HEK293 (cell line): ENCODE measurements at regions not wholly inside any gene's neighbourhood (a gene's known extent, or its start where the extent isn't known, plus 50 kb on each side); places are given as distances from the start of the nearest gene placed in this dataset.

Experiments
- CTCF ChIA-PET: fragments of 350-600 bp; formaldehyde crosslinking; extraction: SDS; loops from one replicate; lab custom pipeline; 2021; ENCODE audit warnings: antibody characterized with exemption; lab: Yijun Ruan, JAX
- POLR2A ChIA-PET: fragments of 300-600 bp; formaldehyde crosslinking; extraction: SDS; loops from one replicate; lab custom pipeline; 2020; ENCODE audit warnings: antibody characterized with exemption, inconsistent platforms; lab: Yijun Ruan, JAX
- H3K27ac ChIP-seq: fragments of 200-500 bp; sonication (Bioruptor generic); 2 replicates; pipeline ENCODE4 v1.5.1; 2014; ENCODE audit warnings: low read depth, low read length, control low read depth, inconsistent platforms; ENCODE audit errors: extremely low read depth
- H3K36me3 ChIP-seq, 2 experiments: fragments of 200-500 bp in 1 of 2; sonication (Bioruptor generic) in 1 of 2; 1 replicate in 1 of 2; 2 replicates in 1 of 2; pipeline ENCODE4 v1.5.1; 2014 to 2017; ENCODE audit warnings: inconsistent platforms in 2 of 2, low read length in 2 of 2; ENCODE audit not compliant: control insufficient read depth in 2 of 2, insufficient read depth in 1 of 2
- H3K4me1 ChIP-seq: fragments of 200-500 bp; sonication (Bioruptor generic); 2 replicates; pipeline ENCODE4 v1.5.1; 2014; ENCODE audit warnings: mild to moderate bottlenecking, low read length, inconsistent platforms; ENCODE audit not compliant: control insufficient read depth, insufficient read depth
- H3K4me3 ChIP-seq: 2 replicates; pipeline ENCODE4 v1.5.1; 2011; ENCODE audit warnings: low read depth, mild to moderate bottlenecking, control low read depth, low read length, moderate library complexity
- H3K9me3 ChIP-seq: fragments of 200-500 bp; sonication (Bioruptor generic); 2 replicates; pipeline ENCODE4 v1.5.1; 2014; ENCODE audit warnings: low read depth, low read length, inconsistent platforms; ENCODE audit not compliant: control insufficient read depth, insufficient read depth
- BCL6B ChIP-seq: fragments of 450-650 bp; formaldehyde crosslinking; IDR thresholded peaks from 2 replicates; pipeline ENCODE4 v1.5.1; 2017; ENCODE audit warnings: missing biosample characterization, missing genetic modification characterization
- GLIS2 ChIP-seq: fragments of 450-650 bp; formaldehyde crosslinking; IDR thresholded peaks from 2 replicates; pipeline ENCODE4 v1.5.1; 2016; ENCODE audit warnings: missing biosample characterization, missing genetic modification characterization
- RBAK ChIP-seq: fragments of 450-650 bp; formaldehyde crosslinking; IDR thresholded peaks from 2 replicates; pipeline ENCODE4 v1.5.1; 2016; ENCODE audit warnings: missing biosample characterization, missing genetic modification characterization
- TSHZ1 ChIP-seq: fragments of 450-650 bp; formaldehyde crosslinking; IDR thresholded peaks from 2 replicates; pipeline ENCODE4 v1.5.1; 2016; ENCODE audit warnings: missing biosample characterization, missing genetic modification characterization, borderline replicate concordance
- YY1 ChIP-seq: fragments of 450-650 bp; formaldehyde crosslinking; IDR thresholded peaks from 2 replicates; pipeline ENCODE4 v1.5.1; 2018; ENCODE audit warnings: missing biosample characterization, missing genetic modification characterization
- ZBTB1 ChIP-seq: fragments of 450-650 bp; formaldehyde crosslinking; IDR thresholded peaks from 2 replicates; pipeline ENCODE4 v1.5.1; 2016; ENCODE audit warnings: missing biosample characterization, missing genetic modification characterization
- ZFHX2 ChIP-seq: fragments of 450-650 bp; formaldehyde crosslinking; conservative IDR thresholded peaks from 2 replicates; pipeline ENCODE4 v1.5.1; 2016; ENCODE audit warnings: missing biosample characterization, missing genetic modification characterization
- ZNF302 ChIP-seq: fragments of 450-650 bp; formaldehyde crosslinking; IDR thresholded peaks from 2 replicates; pipeline ENCODE4 v1.5.1; 2016; ENCODE audit warnings: missing biosample characterization, missing genetic modification characterization, low read depth
- ZNF518A ChIP-seq: fragments of 450-650 bp; formaldehyde crosslinking; conservative IDR thresholded peaks from 2 replicates; pipeline ENCODE4 v1.5.1; 2016; ENCODE audit warnings: low read depth, missing biosample characterization, missing genetic modification characterization
- ZNF544 ChIP-seq: fragments of 450-650 bp; formaldehyde crosslinking; IDR thresholded peaks from 2 replicates; pipeline ENCODE4 v1.5.0; 2017; ENCODE audit warnings: missing biosample characterization, missing genetic modification characterization
- ZNF707 ChIP-seq: fragments of 450-650 bp; formaldehyde crosslinking; IDR thresholded peaks from 2 replicates; pipeline ENCODE4 v1.5.1; 2016; ENCODE audit warnings: missing biosample characterization, missing genetic modification characterization
- ZNF76 ChIP-seq: fragments of 450-650 bp; formaldehyde crosslinking; IDR thresholded peaks from 2 replicates; pipeline ENCODE4; 2016; ENCODE audit warnings: low read depth, missing biosample characterization, missing genetic modification characterization, borderline replicate concordance
- ZNF843 ChIP-seq: fragments of 450-650 bp; formaldehyde crosslinking; IDR thresholded peaks from 2 replicates; pipeline ENCODE4 v1.5.1; 2016; ENCODE audit warnings: missing biosample characterization, missing genetic modification characterization
- ZXDB ChIP-seq: fragments of 450-650 bp; formaldehyde crosslinking; IDR thresholded peaks from 2 replicates; pipeline ENCODE4 v1.5.1; 2016; ENCODE audit warnings: missing biosample characterization, missing genetic modification characterization

GRCh38 chr5:6995115-6995514 is 281.9 kb downstream of the TENT4A start:
- Histone ChIP-seq H3K27ac (no peak overlapping the region), H3K4me3 (no peak overlapping the region), H3K9me3 (no peaks in the 10 kb centered on the region), H3K36me3 (no peaks in the 10 kb centered on the region), H3K4me1 (no peaks in the 10 kb centered on the region)
- POLR2A ChIA-PET, result no interaction called here
- TF ChIP-seq ZBTB1 (tag by site-specific recombination) (no peak), ZNF843 (tag by site-specific recombination) (no peak), ZNF518A (no peak), TSHZ1 (tag by site-specific recombination) (no peak), GLIS2 (tag by site-specific recombination) (no peak), ZNF544 (tag by site-specific recombination) (no peak), ZNF76 (tag by site-specific recombination) (no peak), ZNF302 (tag by site-specific recombination) (no peak), BCL6B (tag by site-specific recombination) (no peak), ZXDB (tag by site-specific recombination) (no peak)
- CTCF ChIA-PET, result no interaction called here

GRCh38 chr5:7000310-7000709 is 287.1 kb downstream of the TENT4A start:
- H3K36me3 ChIP-seq, result no peaks in the 10 kb centered on the region
- no peaks in the 10 kb centered on the region for H3K9me3 ChIP-seq
- POLR2A ChIA-PET, result no interaction called here
- no peak overlapping the region for H3K27ac ChIP-seq
- CTCF ChIA-PET, result no interaction called here
- TF ChIP-seq ZFHX2 (tag by site-specific recombination), result no peak
- TF ChIP-seq YY1 (tag by site-specific recombination), result no peak
- TF ChIP-seq RBAK, result no peak
- no peak for TF ChIP-seq ZNF707 (tag by site-specific recombination)
- no peaks in the 10 kb centered on the region for H3K4me1 ChIP-seq
- H3K4me3 ChIP-seq, result no peak overlapping the region
